ENCODE measurements at regions not wholly inside any gene's neighbourhood (a gene's known extent, or its start where the extent isn't known, plus 50 kb on each side); places are given as distances from the start of the nearest gene placed in this dataset.

DNA sequence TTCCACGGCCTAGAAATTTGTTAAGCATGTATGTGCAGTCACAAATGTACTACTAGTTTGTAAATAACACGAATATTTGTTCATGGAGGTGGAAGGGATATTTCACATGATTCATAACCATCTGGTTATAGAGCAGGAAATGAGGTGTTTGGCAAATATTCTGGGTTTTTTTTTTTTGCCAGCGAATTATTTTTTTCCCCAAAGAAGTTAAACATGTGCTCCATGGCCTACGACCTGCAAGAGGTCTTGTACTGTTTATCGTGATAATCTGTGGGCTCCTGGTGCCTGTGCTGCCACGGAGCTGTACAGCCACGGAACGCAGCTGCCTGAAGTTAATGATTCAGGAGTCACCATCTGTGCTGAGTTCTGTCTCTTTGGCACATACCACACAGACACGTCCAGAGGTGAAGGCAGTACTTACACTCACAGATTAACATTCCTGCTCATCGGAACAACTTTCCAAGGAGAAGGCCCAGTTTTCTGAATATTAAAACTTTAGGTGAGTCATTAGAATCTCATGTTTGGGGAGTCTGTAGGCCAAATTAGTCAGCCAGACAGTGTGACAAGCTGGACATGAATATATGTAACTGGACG lies 156.3 kb downstream of the TMX1 start:
- Histone ChIP-seq H3K4me1 (ENCODE audit: control insufficient read depth, insufficient read depth, low read length) (peaks cover 6% of the 10 kb centered on the region; the same call in 1 of the 2 replicates), H3K9ac (ENCODE audit: low read depth, low read length) (no peak overlapping the region), H3K9me3 (ENCODE audit: control insufficient read depth, insufficient read depth, low read length) (no peaks in the 10 kb centered on the region), H3K27ac (ENCODE audit: low read depth, low read length) (no peak overlapping the region), H3K4me3 (ENCODE audit: low read depth, low read length) (no peak overlapping the region), H3K27me3 (ENCODE audit: control insufficient read depth, insufficient read depth, low read length) (no peaks in the 10 kb centered on the region), H3K36me3 (ENCODE audit: control insufficient read depth, insufficient read depth, low read length) (no peaks in the 10 kb centered on the region)

DNA sequence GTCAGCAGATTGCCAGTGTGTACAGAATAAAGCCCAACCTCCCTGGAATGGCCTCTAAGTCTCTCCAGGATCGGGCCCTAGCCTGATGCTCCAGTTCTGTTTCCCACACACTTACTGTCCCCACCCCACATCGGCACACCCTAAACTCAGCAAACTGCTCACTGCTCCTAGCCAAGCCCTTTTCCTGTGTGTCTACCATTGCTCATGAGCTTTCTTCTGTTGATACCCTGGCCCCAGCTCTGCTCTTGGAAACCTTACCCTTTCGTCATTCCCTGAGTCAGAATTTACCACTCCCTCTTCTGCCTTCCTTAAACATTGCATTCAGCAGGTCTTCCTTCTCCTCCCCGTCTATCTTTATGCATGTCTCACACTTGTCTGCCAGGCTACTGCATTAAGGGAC lies 158.9 kb downstream of the TMX1 start:
- no peak overlapping the region for H3K27ac ChIP-seq (ENCODE audit: low read depth, low read length)
- no peaks in the 10 kb centered on the region for H3K9me3 ChIP-seq (ENCODE audit: control insufficient read depth, insufficient read depth, low read length)
- H3K9ac ChIP-seq (ENCODE audit: low read depth, low read length): no peak overlapping the region
- no peaks in the 10 kb centered on the region for H3K27me3 ChIP-seq (ENCODE audit: control insufficient read depth, insufficient read depth, low read length)
- H3K4me3 ChIP-seq (ENCODE audit: low read depth, low read length): no peak overlapping the region
- H3K36me3 ChIP-seq (ENCODE audit: control insufficient read depth, insufficient read depth, low read length): no peaks in the 10 kb centered on the region
- peaks cover 6% of the 10 kb centered on the region; the same call in 1 of the 2 replicates for H3K4me1 ChIP-seq (ENCODE audit: control insufficient read depth, insufficient read depth, low read length)

DNA sequence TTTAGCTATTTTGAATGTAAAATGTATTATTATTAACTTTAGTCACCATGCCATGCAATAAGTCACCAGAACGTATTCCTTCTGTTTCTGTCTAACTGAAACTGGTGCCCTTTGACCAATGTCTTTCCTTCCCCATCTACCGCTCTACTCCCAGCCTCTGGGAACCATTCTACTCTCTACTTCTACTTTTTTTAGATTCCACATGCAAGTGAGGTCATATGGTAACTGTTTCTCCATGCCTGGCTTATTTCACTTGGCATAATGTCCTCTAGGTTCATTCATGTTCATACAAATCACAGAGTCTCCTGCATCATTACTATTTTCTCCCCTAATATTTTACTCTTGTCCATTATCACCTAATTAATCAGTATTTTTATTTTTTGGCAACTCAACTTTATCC lies 160.1 kb downstream of the TMX1 start:
- Histone ChIP-seq H3K36me3 (ENCODE audit: control insufficient read depth, insufficient read depth, low read length) (no peaks in the 10 kb centered on the region), H3K4me3 (ENCODE audit: low read depth, low read length) (no peak overlapping the region), H3K4me1 (ENCODE audit: control insufficient read depth, insufficient read depth, low read length) (peaks cover 4% of the 10 kb centered on the region; the same call in 1 of the 2 replicates), H3K27me3 (ENCODE audit: control insufficient read depth, insufficient read depth, low read length) (no peaks in the 10 kb centered on the region), H3K9ac (ENCODE audit: low read depth, low read length) (no peak overlapping the region), H3K9me3 (ENCODE audit: control insufficient read depth, insufficient read depth, low read length) (no peaks in the 10 kb centered on the region), H3K27ac (ENCODE audit: low read depth, low read length) (no peak overlapping the region)

DNA sequence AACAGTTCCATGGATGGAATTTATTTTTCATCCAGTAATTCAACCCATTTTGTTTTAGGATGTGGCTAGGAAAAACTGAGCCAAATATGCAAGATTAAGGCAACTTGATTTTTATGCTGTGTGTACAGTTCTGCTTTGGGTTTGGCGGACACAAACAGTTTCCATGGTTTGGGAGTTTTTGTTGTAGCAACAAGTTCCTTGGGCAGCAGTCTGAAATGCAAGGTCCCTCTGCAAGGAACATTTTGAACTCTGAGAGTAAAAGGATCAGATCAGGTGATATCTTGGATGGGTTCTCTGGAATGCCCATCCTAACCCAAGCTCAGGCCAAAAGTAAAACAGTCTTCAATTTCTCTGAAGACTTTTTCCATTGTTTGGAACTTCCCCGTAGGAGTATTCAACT lies 161.2 kb downstream of the TMX1 start:
- no peaks in the 10 kb centered on the region for H3K27me3 ChIP-seq (ENCODE audit: control insufficient read depth, insufficient read depth, low read length)

DNA sequence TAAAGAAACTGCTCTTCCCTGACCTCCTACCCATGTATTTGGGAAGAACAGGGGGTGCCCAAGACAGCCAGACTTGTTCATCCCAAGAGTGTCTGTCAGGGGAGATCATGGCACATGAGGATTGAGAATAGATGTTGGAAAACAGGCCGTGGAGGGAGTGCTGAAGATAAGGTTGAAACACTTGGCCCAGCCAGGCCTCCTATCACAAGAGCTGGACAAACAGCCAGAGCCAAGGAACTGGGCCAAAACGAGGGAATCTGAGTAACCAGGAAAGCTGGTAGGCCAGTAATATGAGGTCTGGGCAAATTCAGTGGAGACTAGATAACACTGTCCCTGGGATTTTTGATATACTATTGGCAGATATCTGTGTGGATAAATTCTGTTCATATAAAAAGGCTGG lies 161.7 kb downstream of the TMX1 start:
- Histone ChIP-seq H3K27me3 (ENCODE audit: control insufficient read depth, insufficient read depth, low read length) (no peaks in the 10 kb centered on the region), H3K9me3 (ENCODE audit: control insufficient read depth, insufficient read depth, low read length) (no peaks in the 10 kb centered on the region), H3K9ac (ENCODE audit: low read depth, low read length) (no peak overlapping the region), H3K27ac (ENCODE audit: low read depth, low read length) (no peak overlapping the region), H3K4me3 (ENCODE audit: low read depth, low read length) (no peak overlapping the region), H3K4me1 (ENCODE audit: control insufficient read depth, insufficient read depth, low read length) (no peaks in the 10 kb centered on the region), H3K36me3 (ENCODE audit: control insufficient read depth, insufficient read depth, low read length) (no peaks in the 10 kb centered on the region)

More for the DNA sequence above, 161.2 kb downstream of the TMX1 start:
- Histone ChIP-seq H3K9ac (ENCODE audit: low read depth, low read length) (no peak overlapping the region), H3K4me3 (ENCODE audit: low read depth, low read length) (no peak overlapping the region), H3K36me3 (ENCODE audit: control insufficient read depth, insufficient read depth, low read length) (no peaks in the 10 kb centered on the region), H3K9me3 (ENCODE audit: control insufficient read depth, insufficient read depth, low read length) (no peaks in the 10 kb centered on the region), H3K27ac (ENCODE audit: low read depth, low read length) (no peak overlapping the region), H3K4me1 (ENCODE audit: control insufficient read depth, insufficient read depth, low read length) (no peaks in the 10 kb centered on the region)

DNA sequence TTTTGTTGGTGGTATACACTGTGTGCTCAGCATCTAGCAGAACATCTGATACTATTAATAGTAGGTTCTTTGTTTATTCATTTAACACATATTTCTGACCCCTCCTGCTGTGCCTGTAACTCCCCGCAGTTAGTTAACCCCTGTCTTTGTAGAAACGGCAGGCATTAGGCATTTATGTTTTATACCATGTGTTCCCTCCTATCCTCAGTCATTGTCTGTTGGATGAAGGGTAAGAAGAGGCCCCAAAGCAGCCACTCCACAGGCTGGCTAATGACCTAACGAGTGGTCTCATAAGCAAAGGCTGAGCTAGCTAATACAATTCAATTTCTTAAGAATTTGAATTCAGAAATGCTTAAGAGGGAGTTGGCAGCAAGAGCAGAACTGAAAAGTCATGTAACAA lies 170.8 kb downstream of the TMX1 start:
- no peak overlapping the region for H3K4me3 ChIP-seq (ENCODE audit: low read depth, low read length)
- H3K27me3 ChIP-seq (ENCODE audit: control insufficient read depth, insufficient read depth, low read length): no peaks in the 10 kb centered on the region
- no peak overlapping the region for H3K9ac ChIP-seq (ENCODE audit: low read depth, low read length)
- H3K4me1 ChIP-seq (ENCODE audit: control insufficient read depth, insufficient read depth, low read length): peaks cover 9% of the 10 kb centered on the region
- no peaks in the 10 kb centered on the region for H3K9me3 ChIP-seq (ENCODE audit: control insufficient read depth, insufficient read depth, low read length)
- H3K27ac ChIP-seq (ENCODE audit: low read depth, low read length): no peak overlapping the region
- no peaks in the 10 kb centered on the region for H3K36me3 ChIP-seq (ENCODE audit: control insufficient read depth, insufficient read depth, low read length)

DNA sequence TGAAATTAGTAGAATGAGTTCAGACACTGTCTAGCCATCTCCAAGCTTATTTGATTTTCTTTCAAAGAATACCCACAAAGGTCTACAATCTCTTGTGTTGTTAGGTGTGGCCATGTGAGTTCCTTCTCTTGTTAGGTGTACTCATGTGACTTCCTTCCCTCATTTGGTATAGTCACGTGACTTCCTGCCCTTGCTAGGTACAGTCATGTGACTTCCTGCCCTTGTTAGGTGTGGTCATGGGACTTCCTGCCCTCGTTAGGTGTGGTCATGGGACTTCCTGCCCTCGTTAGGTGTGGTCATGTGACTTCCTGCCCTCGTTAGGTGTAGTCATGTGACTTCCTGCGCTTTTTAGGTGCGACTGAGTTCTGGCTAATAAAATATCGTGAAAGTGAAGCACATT lies 179.6 kb downstream of the TMX1 start:
- peaks cover 22% of the 10 kb centered on the region for H3K9me3 ChIP-seq (ENCODE audit: control insufficient read depth, insufficient read depth, low read length)
- H3K27me3 ChIP-seq (ENCODE audit: control insufficient read depth, insufficient read depth, low read length): no peaks in the 10 kb centered on the region
- H3K4me3 ChIP-seq (ENCODE audit: low read depth, low read length): peak overlapping the region; percentile 11; the same call in 1 of the 2 replicates
- peaks cover 7% of the 10 kb centered on the region for H3K4me1 ChIP-seq (ENCODE audit: control insufficient read depth, insufficient read depth, low read length)
- no peaks in the 10 kb centered on the region for H3K36me3 ChIP-seq (ENCODE audit: control insufficient read depth, insufficient read depth, low read length)
- no peak overlapping the region for H3K9ac ChIP-seq (ENCODE audit: low read depth, low read length)
- no peak overlapping the region for H3K27ac ChIP-seq (ENCODE audit: low read depth, low read length)

DNA sequence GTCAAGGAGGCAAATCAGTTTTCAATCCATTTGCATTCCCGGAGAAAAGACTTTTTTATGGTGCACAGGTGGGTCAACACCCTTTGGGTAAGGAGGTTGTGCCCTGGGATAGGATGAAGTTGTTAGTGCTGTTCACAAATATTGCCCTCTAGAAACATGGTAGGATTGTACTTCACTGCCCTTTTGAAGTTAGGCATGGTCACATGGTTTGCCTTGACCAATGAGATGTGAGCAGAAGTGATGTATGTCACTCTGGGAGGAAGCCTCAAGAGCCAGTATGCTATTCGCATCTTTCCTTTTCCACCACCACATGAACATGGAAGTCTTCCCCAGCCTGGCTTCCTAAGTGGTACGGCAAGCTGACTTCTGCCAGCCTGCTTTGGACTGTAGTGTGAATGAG lies 182.7 kb downstream of the TMX1 start:
- H3K9me3 ChIP-seq (ENCODE audit: control insufficient read depth, insufficient read depth, low read length): peaks cover 22% of the 10 kb centered on the region
- no peaks in the 10 kb centered on the region for H3K27me3 ChIP-seq (ENCODE audit: control insufficient read depth, insufficient read depth, low read length)
- H3K4me1 ChIP-seq (ENCODE audit: control insufficient read depth, insufficient read depth, low read length): peaks cover 11% of the 10 kb centered on the region
- H3K9ac ChIP-seq (ENCODE audit: low read depth, low read length): no peak overlapping the region
- H3K4me3 ChIP-seq (ENCODE audit: low read depth, low read length): no peak overlapping the region
- H3K36me3 ChIP-seq (ENCODE audit: control insufficient read depth, insufficient read depth, low read length): no peaks in the 10 kb centered on the region
- H3K27ac ChIP-seq (ENCODE audit: low read depth, low read length): no peak overlapping the region

DNA sequence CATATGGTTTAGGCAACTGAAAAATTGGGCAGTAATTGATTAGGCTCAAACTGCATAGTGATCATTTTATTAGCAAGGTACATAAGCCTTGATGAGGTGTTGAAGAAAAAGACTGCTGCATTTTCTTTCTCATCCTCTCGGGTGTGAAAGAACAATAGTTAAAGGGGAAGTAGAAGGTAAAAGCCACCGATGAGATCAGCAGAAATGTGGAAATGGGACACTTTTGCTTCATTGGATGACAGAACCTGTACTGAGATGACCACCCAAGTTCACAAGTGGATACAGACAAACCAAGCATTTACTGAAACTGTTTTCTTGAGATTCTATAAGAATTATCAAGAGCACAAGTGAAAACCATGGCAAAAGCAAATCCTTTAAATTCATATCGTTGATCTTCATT lies 184.0 kb downstream of the TMX1 start:
- no peak overlapping the region for H3K27ac ChIP-seq (ENCODE audit: low read depth, low read length)
- H3K9me3 ChIP-seq (ENCODE audit: control insufficient read depth, insufficient read depth, low read length): peaks cover 15% of the 10 kb centered on the region
- H3K27me3 ChIP-seq (ENCODE audit: control insufficient read depth, insufficient read depth, low read length): no peaks in the 10 kb centered on the region
- H3K9ac ChIP-seq (ENCODE audit: low read depth, low read length): no peak overlapping the region
- H3K4me3 ChIP-seq (ENCODE audit: low read depth, low read length): no peak overlapping the region
- H3K4me1 ChIP-seq (ENCODE audit: control insufficient read depth, insufficient read depth, low read length): peaks cover 11% of the 10 kb centered on the region
- H3K36me3 ChIP-seq (ENCODE audit: control insufficient read depth, insufficient read depth, low read length): no peaks in the 10 kb centered on the region

DNA sequence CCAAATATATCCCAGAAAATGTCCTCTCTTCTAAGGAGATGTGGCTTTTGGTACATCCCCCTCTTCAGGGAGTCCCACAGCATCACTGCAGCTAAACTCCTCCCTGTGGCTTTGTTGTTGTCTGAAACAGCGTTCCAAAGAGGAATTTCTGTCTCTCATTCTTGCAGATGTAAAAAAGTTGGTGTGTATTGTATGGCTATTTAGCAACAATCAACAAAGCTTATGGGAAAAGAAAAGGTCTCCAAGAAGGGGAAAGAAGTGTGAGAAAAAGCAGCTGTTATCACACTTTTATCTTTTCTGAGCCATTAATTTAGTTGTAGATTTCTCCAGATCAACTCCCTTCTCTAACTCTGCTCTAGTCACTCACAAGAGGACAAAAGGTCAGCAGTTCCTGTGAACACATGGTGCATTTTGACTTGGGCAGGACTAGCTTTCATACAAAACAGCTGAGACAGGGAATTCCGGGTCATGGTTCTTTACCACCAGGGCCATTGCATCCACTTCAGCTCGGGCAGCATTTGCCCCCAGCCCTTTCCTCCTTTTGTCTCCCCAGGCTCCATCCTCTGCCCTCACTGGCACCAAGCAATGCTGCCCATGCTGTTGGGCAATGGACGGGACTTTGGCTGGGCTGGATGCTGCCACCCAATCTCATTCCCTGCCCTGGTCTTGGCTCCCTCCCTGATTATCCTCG lies 184.7 kb downstream of the TMX1 start:
- Histone ChIP-seq H3K4me3 (ENCODE audit: low read depth, low read length) (no peak overlapping the region), H3K4me1 (ENCODE audit: control insufficient read depth, insufficient read depth, low read length) (peaks cover 11% of the 10 kb centered on the region), H3K9me3 (ENCODE audit: control insufficient read depth, insufficient read depth, low read length) (peaks cover 8% of the 10 kb centered on the region), H3K9ac (ENCODE audit: low read depth, low read length) (no peak overlapping the region), H3K36me3 (ENCODE audit: control insufficient read depth, insufficient read depth, low read length) (no peaks in the 10 kb centered on the region), H3K27me3 (ENCODE audit: control insufficient read depth, insufficient read depth, low read length) (no peaks in the 10 kb centered on the region), H3K27ac (ENCODE audit: low read depth, low read length) (no peak overlapping the region)

DNA sequence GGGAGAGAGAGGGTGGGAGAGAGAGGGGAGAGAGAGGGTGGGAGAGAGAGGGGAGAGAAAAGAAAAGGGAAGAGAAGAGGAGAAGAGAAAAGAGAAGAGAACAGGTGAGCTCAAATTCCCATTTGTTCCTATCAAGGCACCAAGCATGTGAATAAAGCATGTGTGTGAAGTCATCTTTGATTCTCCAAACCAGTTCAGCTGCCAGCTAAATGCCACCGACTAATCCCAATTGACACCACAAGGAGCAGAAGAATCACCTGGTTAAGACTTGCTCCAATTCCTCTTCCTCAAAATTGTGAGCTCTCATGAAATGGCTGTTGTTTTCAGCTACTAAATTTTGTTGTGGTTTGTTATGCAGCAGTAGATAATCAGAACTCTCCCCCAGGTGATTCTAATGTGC lies 188.9 kb downstream of the TMX1 start:
- Histone ChIP-seq H3K9ac (ENCODE audit: low read depth, low read length) (no peak overlapping the region), H3K27me3 (ENCODE audit: control insufficient read depth, insufficient read depth, low read length) (no peaks in the 10 kb centered on the region), H3K27ac (ENCODE audit: low read depth, low read length) (no peak overlapping the region), H3K4me1 (ENCODE audit: control insufficient read depth, insufficient read depth, low read length) (peaks cover 25% of the 10 kb centered on the region), H3K4me3 (ENCODE audit: low read depth, low read length) (no peak overlapping the region), H3K9me3 (ENCODE audit: control insufficient read depth, insufficient read depth, low read length) (no peaks in the 10 kb centered on the region), H3K36me3 (ENCODE audit: control insufficient read depth, insufficient read depth, low read length) (no peaks in the 10 kb centered on the region)
